HG03280 (cell line): ENCODE measurements at regions not wholly inside any gene's neighbourhood (a gene's known extent, or its start where the extent isn't known, plus 50 kb on each side); places are given as distances from the start of the nearest gene placed in this dataset.

ENCODE experiments used
- ATAC-seq: cut with Tn5 transposase; IDR thresholded peaks from one replicate; pipeline ENCODE4 v1.9.1; 2021; ENCODE audit warnings: mild to moderate bottlenecking, moderate library complexity; ENCODE audit not compliant: unreplicated experiment

DNA sequence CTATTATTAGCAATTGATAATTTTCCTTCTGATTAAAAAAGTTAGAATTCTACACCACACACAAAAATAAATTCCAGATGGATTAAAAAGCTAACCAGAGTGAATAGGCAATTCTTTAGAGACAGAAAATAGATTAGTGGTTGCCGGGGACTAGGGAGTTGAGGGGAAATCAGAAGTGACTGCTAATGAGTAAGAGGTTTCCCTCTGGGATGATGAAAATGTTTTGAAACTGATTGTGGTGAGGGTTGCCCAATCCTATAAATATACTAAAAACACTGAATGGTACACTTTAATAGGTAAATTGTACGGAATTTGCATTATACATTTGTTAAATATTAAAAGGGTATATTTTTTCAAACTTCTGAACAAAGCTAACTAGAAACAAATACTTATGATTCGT, 214.9 kb downstream of the GPAM start:
- ATAC-seq: no peak

DNA sequence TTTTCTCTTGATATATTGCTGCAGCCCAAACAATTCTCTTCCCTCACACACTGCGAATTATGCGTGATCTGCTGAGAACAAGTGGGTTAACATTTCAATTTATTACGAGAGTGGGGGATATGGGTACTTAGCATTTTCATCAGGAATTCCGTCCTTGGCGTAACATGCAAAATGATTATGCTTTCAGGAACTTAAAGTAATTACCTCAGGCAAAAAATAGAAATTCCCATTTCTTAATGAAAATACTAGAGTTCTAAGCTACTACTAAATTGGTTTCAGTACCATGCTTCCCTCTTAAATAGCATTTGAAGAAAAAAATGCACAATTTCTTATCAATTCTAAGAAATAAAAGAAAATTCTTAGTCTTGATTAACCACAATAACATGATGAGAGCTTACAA, 213.5 kb downstream of the GPAM start:
- ATAC-seq: no peak

DNA sequence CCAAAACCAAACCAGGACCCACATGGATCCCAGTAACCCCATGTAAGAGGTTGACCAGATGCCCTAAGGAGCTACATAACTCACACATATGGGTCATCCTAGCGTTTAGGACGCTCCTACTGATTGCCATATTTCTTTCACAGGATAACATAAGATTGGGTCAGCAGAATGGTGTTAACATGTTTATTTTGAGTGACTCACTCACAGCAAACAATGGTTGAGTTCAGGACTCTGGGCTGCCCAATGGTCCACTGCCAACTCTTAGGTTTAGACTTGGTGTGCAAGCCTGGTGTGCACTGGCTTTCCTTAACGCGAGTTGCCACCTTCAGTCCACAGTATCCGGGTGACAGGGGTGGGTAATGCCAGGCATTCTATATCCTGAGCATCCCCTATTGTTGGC, 211.5 kb downstream of the GPAM start:
- no peak for ATAC-seq

DNA sequence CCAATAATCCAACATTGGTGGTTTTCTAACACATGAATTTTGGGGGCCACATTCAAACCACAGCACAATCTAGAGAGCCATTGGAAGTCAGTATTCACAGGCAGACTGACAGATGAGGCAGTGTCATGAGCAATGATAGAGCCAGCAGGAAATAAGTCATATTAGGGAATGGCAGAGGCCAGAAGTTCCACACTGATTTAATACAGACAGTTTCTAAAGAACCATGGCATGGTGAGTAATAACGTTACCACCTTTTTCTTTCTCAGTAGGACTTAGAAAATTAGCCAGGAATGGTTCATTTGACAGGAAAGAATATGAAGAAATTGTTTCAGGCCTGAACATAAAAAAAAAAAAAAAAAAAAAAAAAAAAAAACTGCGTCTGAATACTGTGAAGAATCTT, 210.3 kb downstream of the GPAM start:
- ATAC-seq: no peak

DNA sequence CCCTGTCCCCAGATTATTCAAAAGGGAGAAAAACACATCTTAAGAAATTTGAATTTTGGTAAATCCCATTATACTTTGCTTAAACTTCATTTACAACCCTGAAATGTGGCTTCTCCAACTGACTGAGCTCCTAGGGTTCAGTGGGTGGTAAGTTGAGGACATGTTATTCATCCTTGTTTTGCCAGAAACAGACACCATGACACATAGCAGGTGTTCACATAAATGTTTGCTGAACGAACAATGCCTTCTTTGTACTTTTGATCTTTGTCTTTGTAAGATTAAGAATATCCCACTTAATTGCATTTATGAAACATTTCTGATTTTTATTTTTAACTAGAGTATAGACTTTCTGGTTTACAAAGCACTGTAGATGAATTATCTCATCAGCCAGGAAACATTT, 209.7 kb downstream of the GPAM start:
- ATAC-seq: no peak

DNA sequence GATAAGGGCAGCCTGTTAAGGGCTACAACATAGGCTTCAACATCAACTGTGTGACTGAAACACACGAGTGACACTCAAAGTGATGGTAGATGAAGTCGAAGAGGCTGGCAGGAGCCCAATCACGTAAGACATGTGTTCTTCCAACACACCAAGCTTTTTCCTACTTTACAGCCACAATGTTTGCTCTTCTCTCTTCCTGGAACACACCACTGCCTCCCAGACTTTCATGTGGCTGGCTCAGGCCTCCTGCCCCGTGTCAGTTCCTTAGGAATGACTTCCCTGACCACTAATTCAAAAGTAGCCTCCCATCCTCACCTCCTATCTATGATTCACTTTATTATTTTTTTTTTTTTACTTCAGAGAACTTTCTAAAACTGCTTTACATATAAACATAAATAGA, 209.2 kb downstream of the GPAM start:
- ATAC-seq: no peak

DNA sequence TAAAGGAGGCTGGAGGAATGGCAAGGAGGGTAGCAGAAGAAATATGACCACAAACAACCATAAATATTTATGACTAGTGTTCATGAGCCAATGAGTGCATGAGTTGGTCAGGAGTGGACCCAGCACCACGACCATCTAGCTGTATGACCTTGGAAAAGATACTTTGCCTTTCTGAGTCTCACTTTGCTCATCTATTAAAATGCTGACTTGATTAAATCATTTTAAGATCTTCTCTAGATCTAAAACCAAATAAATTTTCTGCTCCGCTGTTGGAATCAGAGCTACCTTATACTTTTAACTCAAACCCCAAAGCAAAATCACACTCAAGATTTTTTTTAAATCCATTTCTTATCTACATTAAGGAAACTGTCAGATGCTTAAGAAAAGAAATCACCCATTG, 207.0 kb downstream of the GPAM start:
- no peak for ATAC-seq

DNA sequence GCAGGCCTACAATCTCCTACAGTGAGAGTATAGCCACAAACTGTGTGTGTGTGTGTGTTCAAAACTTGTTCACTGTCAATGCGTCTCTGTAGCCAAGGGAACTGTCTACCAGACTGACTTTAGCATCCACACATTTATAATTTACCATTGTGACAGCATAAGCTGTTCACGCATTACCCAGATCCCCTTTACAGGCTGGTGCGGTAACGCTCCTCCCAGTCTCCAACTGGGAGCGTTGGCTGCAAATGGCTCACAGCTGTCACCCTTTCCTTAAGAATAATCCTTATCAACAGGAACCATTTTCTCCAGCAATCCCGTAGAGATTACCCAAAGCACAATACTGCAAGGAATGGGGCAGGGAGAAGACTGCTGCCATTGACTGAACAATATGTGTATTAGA, 199.5 kb downstream of the GPAM start:
- no peak for ATAC-seq

DNA sequence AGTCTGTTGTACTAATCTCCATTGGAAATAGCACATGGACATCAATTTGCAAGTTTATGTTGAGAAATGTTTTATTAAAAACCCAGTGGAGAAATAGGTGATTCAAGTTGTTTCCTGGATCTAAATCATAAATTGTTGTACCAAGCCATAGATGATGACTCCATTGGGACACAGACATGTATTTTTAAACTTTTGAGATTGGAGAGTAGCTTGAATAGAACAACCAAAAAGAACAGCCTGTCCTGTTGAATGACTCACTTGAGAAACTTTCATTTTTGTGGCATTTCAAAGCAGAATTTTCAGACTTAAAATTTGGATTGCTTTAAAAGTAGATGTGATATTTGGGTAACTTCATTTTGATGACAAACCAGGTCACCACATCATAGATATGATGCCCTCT, 197.5 kb downstream of the GPAM start:
- no peak for ATAC-seq

DNA sequence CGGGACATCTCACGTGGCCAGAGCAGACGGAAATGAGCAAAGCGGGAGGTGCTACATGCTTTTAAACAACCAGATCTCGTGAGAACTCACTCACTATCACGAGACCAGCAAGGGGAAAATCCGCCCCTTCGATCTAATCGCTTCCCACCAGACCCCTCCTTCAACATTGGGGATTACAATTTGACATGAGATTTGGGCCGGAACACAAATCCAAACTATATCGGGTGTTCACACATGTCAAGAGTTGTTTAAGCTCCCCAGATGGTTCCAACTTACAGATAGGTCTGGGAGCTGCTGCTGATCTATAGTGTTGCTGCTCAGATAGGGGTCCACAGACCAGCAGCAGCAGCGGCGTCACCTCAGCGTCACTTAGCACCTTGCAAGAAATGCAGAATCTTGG, 194.9 kb downstream of the GPAM start:
- ATAC-seq: no peak

DNA sequence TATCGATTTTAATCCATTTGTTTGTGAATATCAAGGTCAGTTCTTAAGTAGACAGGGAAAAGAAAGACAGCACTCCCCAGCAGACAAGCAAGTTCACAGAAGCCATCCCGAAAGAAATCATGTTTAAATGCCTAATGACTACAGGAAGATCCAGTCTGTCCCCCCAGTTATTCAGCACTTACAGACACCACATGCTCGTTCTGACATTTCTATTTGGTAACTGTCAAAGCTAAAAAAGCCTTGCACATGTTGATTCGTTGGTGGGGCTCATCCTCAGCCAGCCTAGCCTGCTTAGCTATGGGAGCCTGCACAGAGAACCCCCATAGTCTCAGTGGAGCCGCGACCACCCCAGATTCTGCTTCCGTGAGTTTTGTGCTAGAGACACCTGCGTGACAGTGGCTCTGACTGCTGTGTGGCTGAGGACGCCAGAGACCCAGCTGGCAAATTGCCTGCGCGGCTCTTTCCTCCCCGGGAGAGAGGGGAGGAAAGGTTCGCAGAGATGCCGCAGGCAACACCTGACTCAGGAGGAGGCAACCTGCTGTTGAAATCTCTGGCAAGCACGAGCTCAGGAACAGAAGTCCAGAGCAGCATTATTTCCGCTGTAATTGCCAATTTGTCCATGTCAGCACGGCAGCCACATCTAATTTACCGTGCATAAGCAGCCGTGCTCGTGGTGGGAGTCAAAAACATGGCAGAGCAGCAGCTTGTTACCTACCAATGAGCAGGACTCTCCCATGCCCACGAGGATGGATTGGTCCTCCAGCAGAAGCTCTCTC, 194.2 kb downstream of the GPAM start:
- ATAC-seq: no peak

DNA sequence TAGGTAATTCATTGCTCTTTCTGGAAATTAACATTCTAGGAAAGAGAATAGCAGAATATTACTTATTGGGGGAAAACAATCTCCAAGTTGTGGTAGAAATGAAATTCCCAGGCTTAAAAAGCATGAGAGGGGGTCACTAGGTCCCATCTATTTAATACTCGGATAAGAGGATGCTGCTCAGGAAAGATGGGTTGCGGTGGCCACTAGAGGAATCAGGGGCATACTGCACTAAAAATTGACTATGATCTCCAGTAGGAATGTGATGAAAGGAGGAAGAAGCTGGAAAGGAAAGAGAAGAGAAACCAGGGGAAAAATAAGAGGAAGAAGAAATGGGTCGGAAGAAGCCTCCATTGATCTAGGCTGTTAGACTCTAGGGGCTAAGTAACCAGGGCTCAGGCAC, 192.8 kb downstream of the GPAM start:
- ATAC-seq: no peak

DNA sequence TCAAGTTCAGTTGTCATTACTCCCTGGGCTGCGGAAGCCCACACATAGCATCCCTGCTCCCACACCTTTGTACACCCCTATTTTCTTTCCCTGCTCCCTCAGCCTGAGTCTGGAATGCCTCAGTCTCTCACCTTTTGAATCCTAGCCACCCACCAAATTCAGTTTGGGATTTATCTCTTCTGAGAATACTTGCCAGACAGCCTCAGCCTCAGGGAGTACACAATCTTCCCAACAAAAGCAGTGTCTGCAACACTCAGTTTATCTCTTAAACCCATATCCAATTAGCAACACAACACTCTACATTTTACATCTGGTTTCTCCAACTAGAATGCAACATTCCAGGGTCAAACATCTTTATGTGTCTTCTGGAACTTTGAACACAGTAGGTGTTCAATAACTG, 190.2 kb downstream of the GPAM start:
- no peak for ATAC-seq

DNA sequence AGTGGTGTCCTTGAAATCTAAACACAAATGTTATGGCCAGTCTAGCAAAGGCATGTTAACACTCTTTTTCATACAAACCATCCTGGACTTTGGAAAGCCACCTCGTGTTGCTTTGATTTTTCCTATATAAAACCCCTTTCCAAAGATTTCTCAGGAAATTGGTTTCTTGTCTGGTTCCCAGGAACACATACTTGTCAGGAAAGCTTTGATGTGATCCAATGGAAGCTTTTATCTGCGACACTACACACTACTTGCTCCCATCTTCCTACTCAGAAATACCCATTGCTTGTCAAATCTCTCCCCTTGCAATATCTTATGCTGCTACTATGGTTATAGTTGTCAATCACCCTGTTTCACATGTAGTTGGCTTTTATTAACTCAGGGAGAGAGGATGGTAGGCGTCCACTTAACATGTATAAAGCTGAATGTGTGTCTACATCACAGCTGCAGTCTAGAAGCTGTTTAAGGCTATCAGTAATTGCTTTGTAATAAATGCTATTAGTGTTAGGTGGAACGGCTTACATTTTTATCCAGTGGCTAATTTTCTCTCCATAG, 189.6 kb downstream of the GPAM start:
- no peak for ATAC-seq

DNA sequence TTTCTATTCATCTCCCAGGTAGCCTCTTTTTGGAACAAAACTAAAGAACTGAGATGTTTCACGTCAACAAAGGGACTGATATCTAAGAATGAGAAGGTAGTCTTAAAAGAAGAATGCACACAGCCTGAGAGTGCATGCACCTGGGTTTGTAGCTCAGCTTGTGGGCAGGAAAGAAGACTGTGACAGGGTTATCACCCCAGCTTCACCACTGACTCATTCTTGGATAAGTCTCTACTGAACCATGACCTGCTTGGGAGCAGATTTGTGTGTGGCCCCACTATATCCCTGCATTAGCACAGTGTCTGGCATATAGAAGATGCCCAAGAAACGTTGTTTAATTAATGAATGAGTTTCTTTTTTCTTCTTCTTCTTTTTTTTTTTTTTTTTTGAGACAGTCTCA, 187.5 kb downstream of the GPAM start:
- ATAC-seq: peak; percentile 97

DNA sequence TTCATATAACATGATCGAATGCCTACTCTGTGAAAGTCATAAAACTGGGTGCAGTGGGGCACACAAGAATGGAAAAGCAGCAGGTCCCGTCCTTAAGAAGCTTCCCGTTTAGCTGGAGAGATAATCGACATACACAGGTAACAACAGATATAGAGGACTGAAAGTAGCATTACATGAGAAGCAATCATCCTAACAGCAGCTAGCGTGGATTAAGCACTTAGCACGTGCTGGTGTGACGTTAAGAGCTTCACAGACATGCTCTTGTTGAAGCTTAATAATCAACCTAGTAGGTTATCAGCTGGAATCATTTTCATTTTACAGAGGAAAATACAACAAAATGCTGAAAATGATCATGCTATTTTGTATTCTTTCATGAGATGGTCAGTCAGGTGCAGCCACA, 184.8 kb downstream of the GPAM start:
- no peak for ATAC-seq

DNA sequence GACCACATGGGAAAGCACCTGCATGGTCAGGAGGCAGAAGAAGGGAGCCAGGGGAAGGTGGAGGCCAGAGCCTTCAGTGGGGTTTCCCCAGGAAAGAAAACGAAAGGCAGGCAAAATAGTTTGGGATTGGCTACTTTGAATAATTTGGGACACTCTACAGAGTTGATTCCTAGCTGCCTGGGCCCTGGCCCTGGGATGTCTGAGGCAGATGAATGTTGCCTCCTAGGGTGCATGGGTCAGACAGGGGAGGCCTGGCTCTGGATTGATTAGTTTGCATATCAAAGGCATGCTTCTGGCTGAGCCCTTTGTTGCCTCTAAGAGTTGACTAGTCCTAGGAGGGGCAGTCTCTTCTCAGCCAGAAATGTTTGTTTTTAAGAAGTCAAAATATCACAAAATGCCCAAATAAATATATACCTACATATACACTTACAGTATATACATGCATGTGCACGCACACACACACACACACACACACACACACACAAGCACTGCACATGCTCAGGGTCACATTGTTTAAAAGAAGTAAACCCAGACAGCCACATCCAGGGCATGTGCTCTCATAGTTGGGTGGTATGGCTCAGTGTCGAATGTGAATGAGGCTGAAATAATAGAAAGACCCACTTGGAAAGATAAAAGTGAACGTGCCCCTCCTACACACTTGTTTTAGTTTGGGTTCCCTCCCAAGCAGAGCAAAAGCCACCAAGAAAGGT, 184.2 kb downstream of the GPAM start:
- no peak for ATAC-seq

DNA sequence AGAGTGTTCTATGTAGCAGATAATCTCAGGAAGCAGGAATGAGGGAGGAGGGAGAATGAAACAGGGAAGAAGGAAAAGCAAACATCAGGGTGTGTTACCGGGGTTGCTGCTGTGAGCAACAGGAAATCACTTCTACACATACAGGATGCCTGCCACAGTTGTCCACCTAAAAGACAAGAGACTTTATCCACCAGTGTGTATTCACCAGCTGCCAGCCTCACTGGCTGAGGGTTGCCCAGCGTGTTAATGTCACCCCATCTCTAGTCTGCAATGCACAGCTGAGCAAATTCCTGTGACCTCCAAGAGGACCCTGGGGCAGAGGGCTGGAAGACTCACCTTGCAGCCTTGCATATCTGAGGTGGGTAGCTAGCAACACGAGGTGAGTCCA, 183.7 kb downstream of the GPAM start:
- no peak for ATAC-seq

DNA sequence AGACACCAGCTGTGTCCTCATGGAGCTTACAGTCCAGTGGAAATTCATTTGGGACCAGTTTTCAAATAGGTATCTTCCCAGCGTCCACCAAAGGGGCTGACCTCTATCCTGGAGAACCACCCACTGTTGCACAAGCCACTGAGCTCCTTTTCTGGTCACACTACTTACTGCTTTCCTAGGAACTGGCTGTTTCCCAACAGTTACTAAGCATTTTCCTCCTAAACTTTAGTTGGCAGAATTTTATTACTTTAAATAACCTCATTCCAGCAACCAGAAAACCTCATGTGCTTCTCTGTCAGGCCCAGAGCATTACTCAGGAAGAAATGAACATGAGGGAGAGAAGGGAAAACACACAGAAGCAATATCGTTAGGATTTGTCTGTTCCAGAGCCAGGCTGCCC, 183.1 kb downstream of the GPAM start:
- no peak for ATAC-seq

DNA sequence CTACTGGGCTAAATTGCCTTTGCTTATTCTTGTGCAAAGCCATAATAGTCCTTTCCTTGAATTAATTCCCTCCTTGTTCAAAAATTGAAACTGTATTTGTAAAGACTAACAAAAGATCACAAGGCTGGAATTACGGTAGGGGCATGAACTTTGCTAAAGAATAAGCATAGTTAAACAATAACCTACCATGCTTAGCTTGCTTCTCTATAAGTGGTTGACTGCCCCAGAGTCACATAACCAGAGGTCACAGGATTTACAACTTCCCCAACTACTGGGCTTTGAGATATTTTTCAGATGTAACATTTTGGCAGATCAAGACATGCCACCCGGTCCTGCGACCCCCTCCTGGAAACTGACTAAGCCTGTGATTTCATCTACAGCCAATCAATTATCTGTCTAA, 181.4 kb downstream of the GPAM start:
- no peak for ATAC-seq

DNA sequence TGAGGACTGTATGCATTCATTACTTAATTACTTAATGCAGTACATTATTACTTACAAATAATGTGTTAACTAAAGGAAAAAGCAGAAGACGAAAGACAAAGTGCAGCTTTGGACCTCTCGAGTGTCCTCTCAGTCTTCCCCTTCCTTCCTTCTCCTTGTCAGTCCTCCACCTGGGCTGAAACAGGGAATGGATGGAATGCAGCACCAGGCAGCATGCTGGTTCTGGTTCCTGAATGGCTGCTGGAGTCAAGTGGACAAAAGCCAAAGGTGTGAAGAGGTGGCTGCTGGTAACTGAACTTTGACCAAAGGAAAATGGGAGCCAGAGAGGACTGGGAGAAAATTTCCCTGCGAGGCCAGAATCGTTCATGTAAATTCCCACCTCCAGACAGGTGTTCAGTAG, 179.5 kb downstream of the GPAM start:
- ATAC-seq: no peak

DNA sequence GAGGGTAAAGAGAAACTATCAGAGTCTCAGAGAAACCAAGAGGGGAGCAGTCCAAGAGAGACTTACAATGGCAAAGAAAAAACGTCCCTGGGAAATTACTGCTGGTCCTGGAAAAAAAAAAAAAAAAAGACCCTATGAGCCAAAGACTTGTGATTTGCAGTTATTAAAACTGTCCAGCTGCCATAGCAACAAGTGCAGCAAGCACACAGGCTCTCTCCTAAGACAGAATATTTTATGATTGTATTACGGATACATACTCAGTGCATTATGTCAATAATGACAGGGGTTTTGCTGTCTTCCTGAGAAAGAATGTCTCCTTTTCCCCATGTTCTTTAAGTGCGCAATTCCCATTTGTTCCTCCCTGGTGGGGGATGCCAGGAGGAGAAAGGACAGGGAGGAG, 178.5 kb downstream of the GPAM start:
- no peak for ATAC-seq

DNA sequence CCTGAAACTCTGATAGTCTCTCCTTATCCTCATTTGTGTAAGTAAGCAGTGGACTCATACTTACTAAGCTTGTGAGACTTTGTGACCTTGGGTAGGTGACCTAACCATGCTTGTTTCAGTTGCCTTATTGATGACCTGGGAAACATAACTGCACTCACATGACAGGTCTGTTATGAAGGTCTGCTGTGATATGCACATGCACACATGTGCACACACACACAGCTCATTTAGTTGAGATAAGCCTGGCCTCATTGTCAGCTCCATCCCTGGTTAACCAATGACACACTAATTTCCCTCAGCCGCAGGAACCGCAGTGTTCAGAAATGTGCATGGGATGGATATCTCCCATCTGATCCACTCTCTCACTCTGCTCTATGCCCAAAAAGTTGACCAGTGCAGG, 177.2 kb downstream of the GPAM start:
- ATAC-seq: no peak
